ENCODE measurements at regions not wholly inside any gene's neighbourhood (a gene's known extent, or its start where the extent isn't known, plus 50 kb on each side); places are given as distances from the start of the nearest gene placed in this dataset.

DNA sequence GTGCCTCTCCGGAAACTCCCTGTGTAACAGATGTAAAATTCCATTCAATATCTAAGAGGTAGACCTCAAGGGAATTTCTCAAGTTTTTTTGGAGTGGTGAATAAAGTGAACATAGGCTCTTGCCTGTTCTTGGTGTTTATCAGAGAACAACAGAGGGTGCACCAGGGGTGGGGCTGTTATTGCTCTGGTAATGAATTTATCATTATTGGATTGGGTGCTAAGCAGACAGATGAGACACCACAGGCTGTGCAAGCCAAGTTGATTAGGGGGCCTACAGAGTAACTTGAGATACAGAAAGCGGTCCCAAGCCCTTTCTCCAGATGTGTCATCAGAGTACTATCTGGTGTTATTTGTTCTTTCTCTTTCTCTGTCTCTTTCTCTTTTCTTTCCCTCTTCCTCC lies 286.3 kb downstream of the OSR1 start:
- Histone ChIP-seq H3K4me2 (ENCODE audit: low read length) (no peak overlapping the region), H3K4me1 (no peaks in the 10 kb centered on the region), H3K27me3 (ENCODE audit: control insufficient read depth, insufficient read depth, low read length) (no peaks in the 10 kb centered on the region), H3K27ac (no peak overlapping the region), H3K9me3 (ENCODE audit: control insufficient read depth, low read length) (no peaks in the 10 kb centered on the region), H2AFZ (no peak overlapping the region), H3K36me3 (ENCODE audit: control insufficient read depth, insufficient read depth, low read length) (no peaks in the 10 kb centered on the region), H3K79me2 (no peaks in the 10 kb centered on the region), H3K9ac (no peak overlapping the region), H3K4me3 (ENCODE audit: low read depth, low read length) (no peak overlapping the region)
- TF ChIP-seq, protein P1, sequence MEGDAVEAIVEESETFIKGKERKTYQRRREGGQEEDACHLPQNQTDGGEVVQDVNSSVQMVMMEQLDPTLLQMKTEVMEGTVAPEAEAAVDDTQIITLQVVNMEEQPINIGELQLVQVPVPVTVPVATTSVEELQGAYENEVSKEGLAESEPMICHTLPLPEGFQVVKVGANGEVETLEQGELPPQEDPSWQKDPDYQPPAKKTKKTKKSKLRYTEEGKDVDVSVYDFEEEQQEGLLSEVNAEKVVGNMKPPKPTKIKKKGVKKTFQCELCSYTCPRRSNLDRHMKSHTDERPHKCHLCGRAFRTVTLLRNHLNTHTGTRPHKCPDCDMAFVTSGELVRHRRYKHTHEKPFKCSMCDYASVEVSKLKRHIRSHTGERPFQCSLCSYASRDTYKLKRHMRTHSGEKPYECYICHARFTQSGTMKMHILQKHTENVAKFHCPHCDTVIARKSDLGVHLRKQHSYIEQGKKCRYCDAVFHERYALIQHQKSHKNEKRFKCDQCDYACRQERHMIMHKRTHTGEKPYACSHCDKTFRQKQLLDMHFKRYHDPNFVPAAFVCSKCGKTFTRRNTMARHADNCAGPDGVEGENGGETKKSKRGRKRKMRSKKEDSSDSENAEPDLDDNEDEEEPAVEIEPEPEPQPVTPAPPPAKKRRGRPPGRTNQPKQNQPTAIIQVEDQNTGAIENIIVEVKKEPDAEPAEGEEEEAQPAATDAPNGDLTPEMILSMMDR (IDR thresholded peaks at IDR 0.05): no peak

DNA sequence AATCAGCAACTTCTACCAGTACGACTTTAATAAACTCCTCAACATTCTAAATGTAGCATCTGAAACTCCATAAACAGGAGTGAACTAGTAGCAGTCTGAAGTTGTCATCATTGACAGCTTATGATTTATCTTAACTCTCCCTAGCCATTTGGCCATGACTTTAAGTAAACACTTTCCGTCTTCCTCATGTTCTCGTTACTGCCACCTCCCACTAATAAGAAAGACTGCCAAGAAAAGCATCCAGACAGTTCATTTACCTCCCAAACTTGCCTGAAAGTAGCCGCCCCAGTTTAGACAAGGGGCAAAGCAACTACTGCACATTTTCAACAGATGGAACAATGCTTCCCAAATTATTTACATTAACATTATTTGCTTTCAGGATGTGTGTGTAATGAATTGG lies 287.5 kb downstream of the OSR1 start:
- no peak overlapping the region for H2AFZ ChIP-seq
- H3K4me2 ChIP-seq (ENCODE audit: low read length): no peak overlapping the region
- H3K9ac ChIP-seq: no peak overlapping the region
- no peaks in the 10 kb centered on the region for H3K27me3 ChIP-seq (ENCODE audit: control insufficient read depth, insufficient read depth, low read length)
- TF ChIP-seq, protein P1 (IDR thresholded peaks at IDR 0.05): no peak
- H3K79me2 ChIP-seq: no peaks in the 10 kb centered on the region
- H3K9me3 ChIP-seq (ENCODE audit: control insufficient read depth, low read length): no peaks in the 10 kb centered on the region
- no peaks in the 10 kb centered on the region for H3K36me3 ChIP-seq (ENCODE audit: control insufficient read depth, insufficient read depth, low read length)
- no peaks in the 10 kb centered on the region for H3K4me1 ChIP-seq
- H3K4me3 ChIP-seq (ENCODE audit: low read depth, low read length): no peak overlapping the region
- H3K27ac ChIP-seq: no peak overlapping the region

DNA sequence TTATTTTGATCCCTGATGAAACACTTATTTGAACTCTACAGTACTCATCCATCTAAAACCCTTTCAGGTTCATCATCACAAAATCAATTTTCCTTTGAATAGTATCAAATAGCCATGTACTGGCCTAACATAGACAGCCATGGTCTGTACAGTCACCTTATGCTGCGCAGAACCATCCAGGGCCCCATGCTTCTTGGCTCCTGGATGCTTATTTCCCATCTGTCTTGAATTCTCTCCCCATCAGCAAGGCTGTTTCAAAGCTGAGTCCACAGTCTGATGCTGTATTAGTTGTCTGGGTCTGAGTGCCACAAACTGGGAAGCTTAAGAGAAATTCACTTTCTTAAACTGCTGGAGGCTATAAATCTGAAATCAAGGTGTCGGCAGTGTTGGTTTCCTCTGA lies 290.2 kb downstream of the OSR1 start:
- Histone ChIP-seq H3K4me3 (ENCODE audit: low read depth, low read length) (no peak overlapping the region), H3K9me3 (ENCODE audit: control insufficient read depth, low read length) (no peaks in the 10 kb centered on the region), H3K9ac (no peak overlapping the region), H3K4me1 (no peaks in the 10 kb centered on the region), H3K27ac (no peak overlapping the region), H2AFZ (no peak overlapping the region), H3K79me2 (no peaks in the 10 kb centered on the region), H3K27me3 (ENCODE audit: control insufficient read depth, insufficient read depth, low read length) (no peaks in the 10 kb centered on the region), H3K36me3 (ENCODE audit: control insufficient read depth, insufficient read depth, low read length) (no peaks in the 10 kb centered on the region), H3K4me2 (ENCODE audit: low read length) (no peak overlapping the region)
- TF ChIP-seq, protein P1 (IDR thresholded peaks at IDR 0.05): no peak

DNA sequence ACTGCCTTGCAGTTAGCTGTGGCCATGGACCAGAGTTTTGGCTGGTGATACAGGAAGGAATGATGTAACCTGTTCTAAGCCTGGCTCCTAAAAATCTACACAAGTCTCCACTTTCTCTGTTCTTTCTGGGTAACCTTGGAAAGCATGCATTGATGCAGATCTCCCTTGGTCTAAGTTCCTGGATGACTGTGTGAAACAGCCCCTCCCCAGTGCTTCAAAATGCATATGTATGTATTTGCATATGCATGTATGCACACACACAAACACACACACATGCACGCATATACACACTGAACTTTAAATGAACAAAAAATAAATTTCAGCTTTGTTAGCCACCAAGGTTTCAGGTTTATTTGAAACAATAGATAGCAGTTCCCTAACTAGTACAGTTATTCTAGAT lies 296.1 kb downstream of the OSR1 start:
- no peaks in the 10 kb centered on the region for H3K4me1 ChIP-seq
- no peak overlapping the region for H3K27ac ChIP-seq
- H3K9me3 ChIP-seq (ENCODE audit: control insufficient read depth, low read length): no peaks in the 10 kb centered on the region
- H2AFZ ChIP-seq: no peak overlapping the region
- TF ChIP-seq, protein P1 (IDR thresholded peaks at IDR 0.05): no peak
- H3K4me2 ChIP-seq (ENCODE audit: low read length): no peak overlapping the region
- no peak overlapping the region for H3K4me3 ChIP-seq (ENCODE audit: low read depth, low read length)
- no peaks in the 10 kb centered on the region for H3K79me2 ChIP-seq
- no peak overlapping the region for H3K9ac ChIP-seq
- no peaks in the 10 kb centered on the region for H3K27me3 ChIP-seq (ENCODE audit: control insufficient read depth, insufficient read depth, low read length)
- H3K36me3 ChIP-seq (ENCODE audit: control insufficient read depth, insufficient read depth, low read length): no peaks in the 10 kb centered on the region

DNA sequence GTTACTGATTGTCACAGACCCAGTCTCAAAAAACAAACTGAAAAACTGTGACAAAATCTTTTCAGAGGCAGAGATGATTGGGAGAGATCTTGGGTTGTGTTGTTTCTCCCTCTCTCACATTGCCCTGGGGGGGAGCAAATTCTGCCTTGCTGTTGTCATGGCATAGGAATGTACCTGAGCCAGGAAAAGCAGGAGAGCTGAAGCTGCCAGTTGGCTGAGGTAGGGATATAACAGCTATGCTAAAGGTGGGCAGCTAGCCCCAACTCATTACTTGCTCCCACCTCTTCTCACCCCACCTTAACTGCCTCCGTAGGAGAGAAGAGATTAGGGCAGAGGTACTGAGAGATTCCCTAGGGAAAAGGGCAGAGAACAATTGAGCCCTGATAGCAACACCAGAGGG lies 299.3 kb downstream of the OSR1 start:
- Histone ChIP-seq H3K4me1 (no peaks in the 10 kb centered on the region), H3K36me3 (ENCODE audit: control insufficient read depth, insufficient read depth, low read length) (no peaks in the 10 kb centered on the region), H2AFZ (no peak overlapping the region), H3K79me2 (no peaks in the 10 kb centered on the region), H3K4me2 (ENCODE audit: low read length) (no peak overlapping the region), H3K9me3 (ENCODE audit: control insufficient read depth, low read length) (no peaks in the 10 kb centered on the region), H3K4me3 (ENCODE audit: low read depth, low read length) (no peak overlapping the region), H3K9ac (no peak overlapping the region), H3K27me3 (ENCODE audit: control insufficient read depth, insufficient read depth, low read length) (no peaks in the 10 kb centered on the region), H3K27ac (no peak overlapping the region)
- TF ChIP-seq, protein P1 (IDR thresholded peaks at IDR 0.05): no peak

All from parathyroid adenoma (tissue), 2 donors.